ENCODE measurements at regions not wholly inside any gene's neighbourhood (a gene's known extent, or its start where the extent isn't known, plus 50 kb on each side); places are given as distances from the start of the nearest gene placed in this dataset.

- no peak for DNase-seq (ENCODE audit: low read depth)
- TF ChIP-seq CTCF (conservative IDR thresholded peaks at IDR 0.05; ENCODE audit: low read length), result no peak
- H3K4me3 ChIP-seq (ENCODE audit: low read length), result no peak overlapping the region
Measured at GRCh38 chr11:81432333-81432732, 1301.3 kb downstream of the FAM181B start.

- TF ChIP-seq CTCF (conservative IDR thresholded peaks at IDR 0.05; ENCODE audit: low read length), result no peak
- no peak overlapping the region for H3K4me3 ChIP-seq (ENCODE audit: low read length)
- DNase-seq (ENCODE audit: low read depth), result no peak
Measured at GRCh38 chr11:81424822-81425221, 1308.8 kb downstream of the FAM181B start.

- H3K4me3 ChIP-seq (ENCODE audit: low read length), result no peak overlapping the region
- TF ChIP-seq CTCF (conservative IDR thresholded peaks at IDR 0.05; ENCODE audit: low read length), result no peak
- no peak for DNase-seq (ENCODE audit: low read depth)
Measured at GRCh38 chr11:81422402-81422801, 1311.3 kb downstream of the FAM181B start.

- no peak overlapping the region for H3K4me3 ChIP-seq (ENCODE audit: low read length)
- no peak for TF ChIP-seq CTCF (conservative IDR thresholded peaks at IDR 0.05; ENCODE audit: low read length)
- no peak for DNase-seq (ENCODE audit: low read depth)
Measured at GRCh38 chr11:81421251-81421860, 1312.3 kb downstream of the FAM181B start.

GRCh38 chr11:81420668-81421250 lies 1312.9 kb downstream of the FAM181B start:
- no peak overlapping the region for H3K4me3 ChIP-seq (ENCODE audit: low read length)
- TF ChIP-seq CTCF (conservative IDR thresholded peaks at IDR 0.05; ENCODE audit: low read length), result no peak
- DNase-seq (ENCODE audit: low read depth), result no peak

GRCh38 chr11:81397316-81397715 lies 1336.3 kb downstream of the FAM181B start:
- DNase-seq (ENCODE audit: low read depth), result no peak
- no peak for TF ChIP-seq CTCF (conservative IDR thresholded peaks at IDR 0.05; ENCODE audit: low read length)
- H3K4me3 ChIP-seq (ENCODE audit: low read length), result no peak overlapping the region

GRCh38 chr11:81394311-81394710 lies 1339.4 kb downstream of the FAM181B start:
- TF ChIP-seq CTCF (conservative IDR thresholded peaks at IDR 0.05; ENCODE audit: low read length), result no peak
- no peak overlapping the region for H3K4me3 ChIP-seq (ENCODE audit: low read length)
- no peak for DNase-seq (ENCODE audit: low read depth)
